H1 (cell line): ENCODE measurements at regions not wholly inside any gene's neighbourhood (a gene's known extent, or its start where the extent isn't known, plus 50 kb on each side); places are given as distances from the start of the nearest gene placed in this dataset.

ENCODE experiments used
- CTCF ChIA-PET: fragments of 300-600 bp; sonication (Branson Sonifier 250); formaldehyde crosslinking; loops from one replicate; lab custom pipeline; 2021; ENCODE audit not compliant: partially characterized antibody; lab: Charles Lee
- POLR2A ChIA-PET: fragments of 300-600 bp; sonication (Branson Sonifier 250); formaldehyde crosslinking; loops from one replicate; lab custom pipeline; 2021; ENCODE audit warnings: inconsistent platforms; ENCODE audit not compliant: partially characterized antibody; lab: Charles Lee
- DNase-seq, 2 experiments: peaks; one replicate each; pipeline versions ENCODE4 v3.0.0 to v3.0.0-alpha.2; 2010 to 2022; ENCODE audit warnings: low spot score in 2 of 2, low read depth in 1 of 2, mixed read lengths in 1 of 2
- FAIRE-seq: peaks from 2 replicates; lab custom pipeline; 2011; peaks lifted over from hg19 to GRCh38; lab: Jason Lieb, UNC
- H2AFZ ChIP-seq: 2 replicates; pipeline ENCODE4 v1.8.1; 2012; ENCODE audit warnings: low read length, inconsistent platforms
- H2AK5ac ChIP-seq: 2 replicates; pipeline ENCODE4 v1.6.1; 2013; ENCODE audit warnings: low read depth, low read length
- H2BK120ac ChIP-seq: replicated peaks from 2 replicates; pipeline ENCODE3; 2013; ENCODE audit warnings: low read depth, low read length, inconsistent platforms
- H2BK12ac ChIP-seq: 2 replicates; pipeline ENCODE4 v1.6.1; 2013; ENCODE audit warnings: low read depth, low read length
- H2BK15ac ChIP-seq: 2 replicates; pipeline ENCODE4 v1.6.1; 2013; ENCODE audit warnings: low read length
- H2BK20ac ChIP-seq: 2 replicates; pipeline ENCODE4 v1.6.1; 2013; ENCODE audit warnings: low read length
- H2BK5ac ChIP-seq: 2 replicates; pipeline ENCODE4 v1.6.1; 2013; ENCODE audit warnings: low read depth, low read length
- H3K14ac ChIP-seq: 2 replicates; pipeline ENCODE4 v1.6.1; 2013; ENCODE audit warnings: inconsistent platforms; ENCODE audit not compliant: insufficient read length
- H3K18ac ChIP-seq: 2 replicates; pipeline ENCODE4 v1.6.1; 2013; ENCODE audit warnings: low read length; ENCODE audit errors: extremely low read depth
- H3K23ac ChIP-seq: 2 replicates; pipeline ENCODE4 v1.6.1; 2013; ENCODE audit warnings: inconsistent platforms; ENCODE audit not compliant: insufficient read length
- H3K23me2 ChIP-seq: 2 replicates; pipeline ENCODE4 v1.6.1; 2013; ENCODE audit warnings: low read depth, low read length
- H3K27ac ChIP-seq: 2 replicates; pipeline ENCODE4 v1.6.1; 2011; ENCODE audit warnings: low read depth, low read length, inconsistent platforms
- H3K27me3 ChIP-seq, 4 experiments: replicated peaks in 1 of 4; 1 replicate in 1 of 4; 2 replicates in 3 of 4; pipeline versions ENCODE4 v1.6.1 to v1.8.1; 2011 to 2013; ENCODE audit warnings: low read length in 3 of 4, mild to moderate bottlenecking in 3 of 4, inconsistent platforms in 2 of 4, mixed read lengths in 2 of 4, moderate library complexity in 1 of 4; ENCODE audit not compliant: control insufficient read depth in 3 of 4, insufficient read depth in 3 of 4; ENCODE audit errors: extremely low read depth in 1 of 4
- H3K36me3 ChIP-seq, 4 experiments: 2 replicates each; pipeline versions ENCODE4 v1.6.1 to v1.8.1; 2011 to 2013; ENCODE audit warnings: mild to moderate bottlenecking in 4 of 4, low read length in 3 of 4, moderate library complexity in 2 of 4, control low read depth in 1 of 4, inconsistent platforms in 1 of 4; ENCODE audit not compliant: insufficient read depth in 4 of 4, control insufficient read depth in 2 of 4
- H3K4ac ChIP-seq: replicated peaks from 2 replicates; pipeline ENCODE3; 2013; ENCODE audit warnings: low read length, low read depth, mixed read lengths, inconsistent platforms; ENCODE audit not compliant: insufficient read length
- H3K4me1 ChIP-seq, 4 experiments: replicated peaks in 1 of 4; 1 replicate in 1 of 4; 2 replicates in 3 of 4; pipeline versions ENCODE4 v1.6.1 to v1.8.1; 2011 to 2013; ENCODE audit warnings: low read length in 3 of 4, inconsistent platforms in 2 of 4, mixed read lengths in 1 of 4; ENCODE audit not compliant: insufficient read depth in 4 of 4, control insufficient read depth in 3 of 4
- H3K4me2 ChIP-seq, 2 experiments: 2 replicates each; pipeline versions ENCODE4 v1.6.1 to v1.8.1; 2011 to 2013; ENCODE audit warnings: low read depth in 2 of 2, low read length in 2 of 2, control low read depth in 1 of 2, inconsistent platforms in 1 of 2, mild to moderate bottlenecking in 1 of 2; ENCODE audit not compliant: insufficient read depth in 1 of 2
- H3K4me3 ChIP-seq, 4 experiments: fragments of 200-600, 300-600 bp in 1 of 4; sonication (generic), shearing (Covaris generic), sonication (Bioruptor Twin) in 1 of 4; 2 replicates each; pipeline versions ENCODE4 v1.5.1 to v1.8.1; 2011 to 2016; ENCODE audit warnings: low read length in 4 of 4, low read depth in 3 of 4, control low read depth in 2 of 4, inconsistent platforms in 2 of 4, mild to moderate bottlenecking in 2 of 4, mixed read lengths in 1 of 4, moderate library complexity in 1 of 4; ENCODE audit not compliant: insufficient read depth in 2 of 4; ENCODE audit errors: extremely low read depth in 1 of 4
- H3K56ac ChIP-seq: replicated peaks from 2 replicates; pipeline ENCODE3; 2013; ENCODE audit warnings: low read depth, mild to moderate bottlenecking, mixed read lengths, low read length, inconsistent platforms; ENCODE audit not compliant: insufficient read length
- H3K79me1 ChIP-seq: 2 replicates; pipeline ENCODE4 v1.6.1; 2013; ENCODE audit warnings: low read depth, low read length, control low read depth
- H3K79me2 ChIP-seq, 2 experiments: 2 replicates each; pipeline versions ENCODE4 v1.6.1 to v1.8.1; 2012 to 2013; ENCODE audit warnings: low read length in 2 of 2, mild to moderate bottlenecking in 2 of 2, inconsistent platforms in 1 of 2; ENCODE audit not compliant: insufficient read depth in 2 of 2, control insufficient read depth in 1 of 2
- H3K9ac ChIP-seq, 4 experiments: replicated peaks in 1 of 4; 1 replicate in 1 of 4; 2 replicates in 3 of 4; pipeline versions ENCODE4 v1.6.1 to v1.8.1; 2011 to 2013; ENCODE audit warnings: low read depth in 3 of 4, low read length in 3 of 4, control low read depth in 2 of 4, mild to moderate bottlenecking in 2 of 4, moderate library complexity in 2 of 4, inconsistent platforms in 1 of 4; ENCODE audit errors: extremely low read depth in 1 of 4
- H3K9me3 ChIP-seq, 2 experiments: 2 replicates each; pipeline versions ENCODE4 v1.6.1 to v1.8.1; 2012 to 2013; ENCODE audit warnings: mild to moderate bottlenecking in 2 of 2, moderate library complexity in 2 of 2, control low read depth in 1 of 2, inconsistent platforms in 1 of 2, low read depth in 1 of 2, low read length in 1 of 2, mixed read lengths in 1 of 2; ENCODE audit not compliant: insufficient read depth in 2 of 2
- H4K20me1 ChIP-seq, 2 experiments: replicated peaks in 1 of 2; 2 replicates each; pipeline versions ENCODE3 to v1.8.1; 2011 to 2013; ENCODE audit warnings: inconsistent platforms in 2 of 2, low read length in 2 of 2, mild to moderate bottlenecking in 1 of 2; ENCODE audit not compliant: insufficient read depth in 2 of 2, control insufficient read depth in 1 of 2
- H4K5ac ChIP-seq: 2 replicates; pipeline ENCODE4 v1.6.1; 2013; ENCODE audit warnings: low read length, low read depth, mixed read lengths, inconsistent platforms; ENCODE audit not compliant: insufficient read length
- H4K8ac ChIP-seq: 2 replicates; pipeline ENCODE4 v1.8.0; 2013; ENCODE audit warnings: mild to moderate bottlenecking, moderate library complexity, low read length, inconsistent platforms; ENCODE audit not compliant: insufficient read depth; ENCODE audit errors: extremely low read depth
- H4K91ac ChIP-seq: replicated peaks from 2 replicates; pipeline ENCODE3; 2013; ENCODE audit warnings: low read length, mixed read lengths, inconsistent platforms; ENCODE audit not compliant: insufficient read length
- CBX5 ChIP-seq: fragments of 300-800, 300-1000 bp; sonication (generic); IDR thresholded peaks from 2 replicates; pipeline ENCODE4 v1.7.1; 2016; ENCODE audit warnings: antibody characterized with exemption, low read length, low read depth
- RFX5 ChIP-seq: IDR thresholded peaks from 2 replicates; pipeline ENCODE4 v1.6.1; 2011; ENCODE audit warnings: low read depth, low read length, improper control_type of control experiment, borderline replicate concordance
- TCF12 ChIP-seq: IDR thresholded peaks from 2 replicates; pipeline ENCODE4 v1.6.1; 2011; ENCODE audit warnings: low read depth, mild to moderate bottlenecking, low read length
- WGBS, 2 experiments: shearing (Covaris generic) in 1 of 2; methylation state at CpG; one replicate each; pipeline versions ENCODE4 v1.1.6 to v1.1.7; 2013 to 2015; ENCODE audit warnings: low lambda C conversion rate in 2 of 2, mixed read lengths in 2 of 2, inconsistent platforms in 1 of 2, low coverage in 1 of 2, missing lambda C conversion rate in 1 of 2; ENCODE audit not compliant: insufficient replicate concordance in 2 of 2, insufficient coverage in 1 of 2, insufficient read length in 1 of 2; ENCODE audit errors: extremely low coverage in 1 of 2, missing lambda C conversion rate in 1 of 2; 5-methylcytosine and 5-hydroxymethylcytosine counted together

GRCh38 chr5:113759505-113759904 lies 246.0 kb downstream of the YTHDC2 start:
- Histone ChIP-seq H4K20me1 (no peaks in the 10 kb centered on the region), H3K9ac (no peak overlapping the region), H2AK5ac (no peak overlapping the region), H3K56ac (no peak overlapping the region), H3K27me3 (no peaks in the 10 kb centered on the region), H3K23ac (no peak overlapping the region), H3K4ac (no peak overlapping the region), H4K91ac (no peak overlapping the region), H2BK5ac (no peak overlapping the region), H2AFZ (no peak overlapping the region), H3K36me3 (no peaks in the 10 kb centered on the region; a peak in 1 of 8 replicates), H3K4me1 (no peaks in the 10 kb centered on the region), H2BK120ac (no peak overlapping the region), H2BK20ac (no peak overlapping the region), H3K27ac (no peak overlapping the region), H3K4me2 (no peak overlapping the region), H3K4me3 (no peak overlapping the region), H4K8ac (no peak overlapping the region), H3K18ac (no peak overlapping the region), H2BK12ac (no peak overlapping the region), H2BK15ac (no peak overlapping the region), H3K79me2 (no peaks in the 10 kb centered on the region), H3K23me2 (no peaks in the 10 kb centered on the region), H3K79me1 (no peaks in the 10 kb centered on the region), H4K5ac (no peak overlapping the region), H3K9me3 (peaks cover 3 to 10% of the 10 kb centered on the region in 2 experiments; a peak in 3 of 4 replicates), H3K14ac (no peak overlapping the region)
- TF ChIP-seq TCF12 (no peak), RFX5 (no peak), CBX5 (no peak)
- no peak for DNase-seq
- POLR2A ChIA-PET, result no interaction called here
- FAIRE-seq, result no peak
- CTCF ChIA-PET, result no interaction called here
- WGBS, 2 experiments, result 90% methylated on average over 2 of the region's 2 CpGs; no CpG with 5 or more reads in 1 of the 2 experiments
